Upper lobe of left lung (tissue), 4 donors: ENCODE measurements at regions not wholly inside any gene's neighbourhood (a gene's known extent, or its start where the extent isn't known, plus 50 kb on each side); places are given as distances from the start of the nearest gene placed in this dataset.

Source experiments
- CTCF ChIP-seq, 6 experiments: fragments of 450-650 bp in 4 of 6; fragments of 200-600 bp in 2 of 6; sonication (generic) in 2 of 6; IDR thresholded peaks; one replicate each; pipeline ENCODE4 v1.5.1; 2016 to 2019; ENCODE audit warnings: antibody characterized with exemption in 6 of 6
- EP300 ChIP-seq, 4 donors: sonication (generic); formaldehyde crosslinking; IDR thresholded peaks; one replicate each; pipeline ENCODE4 v1.5.1; 2017; ENCODE audit warnings: antibody characterized with exemption in 4 of 4, control low read depth in 2 of 4

DNA sequence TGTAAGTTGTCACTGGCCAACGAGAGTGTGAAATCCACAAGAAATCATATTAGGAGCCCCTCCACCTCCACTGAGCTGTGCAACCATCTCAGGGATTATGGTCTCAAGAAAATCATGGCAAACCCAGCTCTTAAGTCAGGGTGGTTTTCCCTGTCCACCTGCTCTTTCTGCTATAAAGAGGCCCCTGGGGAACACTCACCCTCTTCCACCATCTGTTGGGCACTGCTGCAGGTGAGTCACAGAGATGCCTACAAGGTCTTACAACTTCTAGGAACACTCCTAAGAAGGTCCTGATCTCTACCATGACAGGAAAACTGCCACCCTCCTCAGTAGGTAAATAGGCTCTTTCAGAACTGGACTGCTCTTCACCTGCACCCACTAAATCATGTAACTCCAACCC is 61.8 kb downstream of the DRD1 start:
- TF ChIP-seq CTCF (IDR thresholded peaks at IDR 0.05) (no peak), EP300 (IDR thresholded peaks at IDR 0.05) (no peak)
